ENCODE measurements at regions not wholly inside any gene's neighbourhood (a gene's known extent, or its start where the extent isn't known, plus 50 kb on each side); places are given as distances from the start of the nearest gene placed in this dataset.
A peak's percentile ranks its signal among the peaks of the same experiment; 100 is the strongest.

- Mint-ChIP-seq H3K4me3 (no peak overlapping the region), H3K9me3 (peaks cover 4% of the 10 kb centered on the region), H3K4me1 (peaks cover 10% of the 10 kb centered on the region), H3K36me3 (ENCODE audit: low read depth) (peaks cover 4% of the 10 kb centered on the region), H3K27ac (ENCODE audit: unreplicated experiment) (no peak overlapping the region), H3K27me3 (ENCODE audit: low read depth) (no peaks in the 10 kb centered on the region)
- no peak for TF ChIP-seq CTCF (conservative IDR thresholded peaks at IDR 0.05)
- no peak for DNase-seq (ENCODE audit: low read depth, low spot score)
These were observed 86.2 kb downstream of the PSAT1 start for GRCh38 chr9:78383130-78383529.

- peak overlapping the region; percentile 44 for H3K27ac Mint-ChIP-seq (ENCODE audit: unreplicated experiment)
- no peaks in the 10 kb centered on the region for H3K27me3 Mint-ChIP-seq (ENCODE audit: low read depth)
- H3K4me1 Mint-ChIP-seq: peaks cover 10% of the 10 kb centered on the region
- TF ChIP-seq CTCF (conservative IDR thresholded peaks at IDR 0.05): no peak
- no peaks in the 10 kb centered on the region for H3K36me3 Mint-ChIP-seq (ENCODE audit: low read depth)
- H3K9me3 Mint-ChIP-seq: no peaks in the 10 kb centered on the region
- DNase-seq (ENCODE audit: low read depth, low spot score): no peak
- no peak overlapping the region for H3K4me3 Mint-ChIP-seq
These were observed 89.4 kb downstream of the PSAT1 start for GRCh38 chr9:78386348-78386747.

GRCh38 chr9:78386773-78387172 lies 89.8 kb downstream of the PSAT1 start:
- H3K27ac Mint-ChIP-seq (ENCODE audit: unreplicated experiment): no peak overlapping the region
- peaks cover 10% of the 10 kb centered on the region for H3K4me1 Mint-ChIP-seq
- DNase-seq (ENCODE audit: low read depth, low spot score): no peak
- no peaks in the 10 kb centered on the region for H3K36me3 Mint-ChIP-seq (ENCODE audit: low read depth)
- no peaks in the 10 kb centered on the region for H3K9me3 Mint-ChIP-seq
- H3K27me3 Mint-ChIP-seq (ENCODE audit: low read depth): no peaks in the 10 kb centered on the region
- no peak for TF ChIP-seq CTCF (conservative IDR thresholded peaks at IDR 0.05)
- H3K4me3 Mint-ChIP-seq: no peak overlapping the region

GRCh38 chr9:78393340-78393739 lies 96.4 kb downstream of the PSAT1 start:
- Mint-ChIP-seq H3K4me1 (peaks cover 20% of the 10 kb centered on the region), H3K27ac (ENCODE audit: unreplicated experiment) (no peak overlapping the region), H3K9me3 (peaks cover 5% of the 10 kb centered on the region), H3K36me3 (ENCODE audit: low read depth) (peaks cover 12% of the 10 kb centered on the region), H3K27me3 (ENCODE audit: low read depth) (no peaks in the 10 kb centered on the region), H3K4me3 (no peak overlapping the region)
- TF ChIP-seq CTCF (conservative IDR thresholded peaks at IDR 0.05): no peak
- DNase-seq (ENCODE audit: low read depth, low spot score): no peak

GRCh38 chr9:78393932-78394331 lies 97.0 kb downstream of the PSAT1 start:
- peaks cover 12% of the 10 kb centered on the region for H3K36me3 Mint-ChIP-seq (ENCODE audit: low read depth)
- H3K4me3 Mint-ChIP-seq: no peak overlapping the region
- H3K27ac Mint-ChIP-seq (ENCODE audit: unreplicated experiment): no peak overlapping the region
- H3K27me3 Mint-ChIP-seq (ENCODE audit: low read depth): no peaks in the 10 kb centered on the region
- peaks cover 20% of the 10 kb centered on the region for H3K4me1 Mint-ChIP-seq
- peaks cover 5% of the 10 kb centered on the region for H3K9me3 Mint-ChIP-seq
- DNase-seq (ENCODE audit: low read depth, low spot score): no peak
- no peak for TF ChIP-seq CTCF (conservative IDR thresholded peaks at IDR 0.05)

GRCh38 chr9:78396087-78396486 lies 99.2 kb downstream of the PSAT1 start:
- H3K4me1 Mint-ChIP-seq: peaks cover 20% of the 10 kb centered on the region
- no peak overlapping the region for H3K4me3 Mint-ChIP-seq
- H3K9me3 Mint-ChIP-seq: peaks cover 5% of the 10 kb centered on the region
- no peaks in the 10 kb centered on the region for H3K27me3 Mint-ChIP-seq (ENCODE audit: low read depth)
- H3K36me3 Mint-ChIP-seq (ENCODE audit: low read depth): peaks cover 12% of the 10 kb centered on the region
- DNase-seq (ENCODE audit: low read depth, low spot score): no peak
- no peak for TF ChIP-seq CTCF (conservative IDR thresholded peaks at IDR 0.05)
- H3K27ac Mint-ChIP-seq (ENCODE audit: unreplicated experiment): no peak overlapping the region

All from neural crest cell (in vitro differentiated cells).